K562 (cell line): ENCODE measurements at regions not wholly inside any gene's neighbourhood (a gene's known extent, or its start where the extent isn't known, plus 50 kb on each side); places are given as distances from the start of the nearest gene placed in this dataset.

ENCODE experiments used
- ATAC-seq: fragments of 200-7000 bp; cut with Tn5 transposase; 3 replicates; pipeline ENCODE4 v1.9.1; 2020; ENCODE audit warnings: moderate library complexity
- BruUV-seq: library from RNA; stranded (reverse); fragments of 400-500 nt; replicated peaks from 2 replicates; lab custom pipeline; 2021; lab: Mats Ljungman, UMichigan
- CTCF ChIA-PET: fragments of 300-600 bp; formaldehyde crosslinking; extraction: SDS; loops from one replicate; lab custom pipeline; 2021; ENCODE audit warnings: low intra/inter-chr PET ratio; lab: Yijun Ruan, JAX
- POLR2A ChIA-PET: fragments of 300-600, 350-650 bp; sonication (Branson Sonifier 250); formaldehyde crosslinking; extraction: SDS; loops from one replicate; lab custom pipeline; 2021; ENCODE audit warnings: antibody characterized with exemption, inconsistent platforms; lab: Yijun Ruan, JAX
- DNase-seq, 4 experiments: peaks; one replicate each; pipeline versions ENCODE4 v3.0.0 to v3.0.0-alpha.2; 2011 to 2018; ENCODE audit warnings: low spot score in 3 of 4, mixed read lengths in 3 of 4; ENCODE audit errors: extremely low read depth in 1 of 4
- FAIRE-seq: peaks from 2 replicates; lab custom pipeline; 2011; peaks lifted over from hg19 to GRCh38; lab: Jason Lieb, UNC
- H2AFZ ChIP-seq: 2 replicates; pipeline ENCODE4 v1.6.0; 2011; ENCODE audit warnings: low read depth, low read length, control low read depth, inconsistent platforms
- H3K27ac ChIP-seq: fragments of 200-600 bp; 3 replicates; pipeline ENCODE4 v1.8.0; 2011; ENCODE audit warnings: low read depth, mild to moderate bottlenecking, control low read depth, inconsistent platforms, low read length, moderate library complexity, mixed read lengths; ENCODE audit errors: extremely low read depth
- H3K27me3 ChIP-seq, 2 experiments: fragments of 300-600 bp in 1 of 2; 2 replicates in 1 of 2; 3 replicates in 1 of 2; pipeline versions ENCODE4 v1.6.0 to v1.8.0; 2011; ENCODE audit warnings: inconsistent platforms in 2 of 2, low read length in 2 of 2, mild to moderate bottlenecking in 1 of 2, mixed read lengths in 1 of 2, moderate library complexity in 1 of 2; ENCODE audit not compliant: control insufficient read depth in 2 of 2, insufficient read depth in 2 of 2
- H3K36me3 ChIP-seq: fragments of 300-600 bp; 3 replicates; pipeline ENCODE4 v1.8.0; 2011; ENCODE audit warnings: mild to moderate bottlenecking, low read length, inconsistent platforms; ENCODE audit not compliant: control insufficient read depth, insufficient read depth
- H3K4me1 ChIP-seq, 2 experiments: fragments of 200-600 bp in 1 of 2; replicated peaks in 1 of 2; 2 replicates in 1 of 2; 3 replicates in 1 of 2; pipeline versions ENCODE4 v1.5.1 to v1.8.0; 2011; ENCODE audit warnings: inconsistent platforms in 2 of 2, low read length in 2 of 2, mild to moderate bottlenecking in 1 of 2, mixed read lengths in 1 of 2, moderate library complexity in 1 of 2; ENCODE audit not compliant: control insufficient read depth in 2 of 2, insufficient read depth in 2 of 2
- H3K4me2 ChIP-seq: 2 replicates; pipeline ENCODE4 v1.6.1; 2011; ENCODE audit warnings: low read length, control low read depth, inconsistent platforms, mixed read lengths; ENCODE audit not compliant: insufficient read depth
- H3K4me3 ChIP-seq: fragments of 200-600 bp; sonication (generic), shearing (Covaris generic); 2 replicates; pipeline ENCODE4 v1.5.1; 2016; ENCODE audit warnings: control low read depth, inconsistent platforms
- H3K79me2 ChIP-seq: fragments of 200-600 bp; 3 replicates; pipeline ENCODE4 v1.8.0; 2011; ENCODE audit warnings: low read length, inconsistent platforms; ENCODE audit not compliant: control insufficient read depth, insufficient read depth
- H3K9ac ChIP-seq, 2 experiments: 2 replicates each; pipeline versions ENCODE4 v1.6.0 to v1.6.1; 2011; ENCODE audit warnings: low read depth in 2 of 2, low read length in 2 of 2, control low read depth in 1 of 2, inconsistent platforms in 1 of 2, mild to moderate bottlenecking in 1 of 2, mixed read lengths in 1 of 2; ENCODE audit not compliant: insufficient read depth in 1 of 2
- H3K9me1 ChIP-seq: one replicate; pipeline ENCODE4 v1.6.0; 2011; ENCODE audit warnings: inconsistent platforms, mild to moderate bottlenecking, low read length, moderate library complexity; ENCODE audit not compliant: control insufficient read depth, insufficient read depth
- H3K9me3 ChIP-seq: replicated peaks from 2 replicates; pipeline ENCODE4 v1.5.1; 2011; ENCODE audit warnings: low read depth, low read length, inconsistent platforms; ENCODE audit not compliant: control insufficient read depth, insufficient read depth
- H4K20me1 ChIP-seq: replicated peaks from 2 replicates; pipeline ENCODE4 v1.6.1; 2011; ENCODE audit warnings: low read length, inconsistent platforms, mixed read lengths; ENCODE audit not compliant: control insufficient read depth, insufficient read depth
- CREB5 ChIP-seq: fragments of 250-450 bp; sonication (Bioruptor Pico); IDR thresholded peaks from 2 replicates; pipeline ENCODE4 v1.5.0; 2020; ENCODE audit warnings: mild to moderate bottlenecking
- ESRRA ChIP-seq: fragments of 450-650 bp; IDR thresholded peaks from 2 replicates; pipeline ENCODE4 v1.6.1; 2014; ENCODE audit warnings: low read depth, mild to moderate bottlenecking, moderate library complexity, borderline replicate concordance
- KAT7 ChIP-seq: sonication (generic); formaldehyde crosslinking; IDR thresholded peaks from 2 replicates; pipeline ENCODE4 v1.8.0; 2022; ENCODE audit warnings: missing genetic modification reagents, mild to moderate bottlenecking, borderline replicate concordance
- KLF16 ChIP-seq: IDR thresholded peaks from 2 replicates; pipeline ENCODE4 v1.6.1; 2016; ENCODE audit warnings: antibody characterized with exemption
- MCM7 ChIP-seq, 2 experiments: fragments of 450-650 bp; IDR thresholded peaks; 2 replicates each; pipeline ENCODE4 v1.6.1; 2016 to 2018
- MYBL2 ChIP-seq, 2 experiments: fragments of 450-650 bp in 1 of 2; sonication (generic) in 1 of 2; formaldehyde crosslinking in 1 of 2; IDR thresholded peaks; 2 replicates each; pipeline versions ENCODE4 v1.6.1 to v1.8.1; 2017 to 2022; ENCODE audit warnings: borderline replicate concordance in 1 of 2, inconsistent platforms in 1 of 2, low read depth in 1 of 2, mild to moderate bottlenecking in 1 of 2, missing genetic modification reagents in 1 of 2, moderate library complexity in 1 of 2
- NELFE ChIP-seq: IDR thresholded peaks from 2 replicates; pipeline ENCODE4 v1.6.1; 2011; ENCODE audit warnings: mild to moderate bottlenecking; ENCODE audit not compliant: insufficient read depth, insufficient read length
- POLR2A ChIP-seq: fragments of 450-650 bp; conservative IDR thresholded peaks from 2 replicates; pipeline ENCODE4 v1.6.1; 2016
- POLR2AphosphoS2 ChIP-seq: IDR thresholded peaks from 2 replicates; pipeline ENCODE4 v1.6.1; 2012; ENCODE audit warnings: low read length, improper control_type of control experiment
- PTBP1 ChIP-seq: fragments of 200-400 bp; formaldehyde crosslinking; IDR thresholded peaks from 2 replicates; pipeline ENCODE4 v1.6.1; 2017; ENCODE audit warnings: low read depth, low read length
- RBFOX2 ChIP-seq: fragments of 200-400 bp; formaldehyde crosslinking; IDR thresholded peaks from 2 replicates; pipeline ENCODE4 v1.6.1; 2017; ENCODE audit warnings: low read depth, mild to moderate bottlenecking, low read length, moderate library complexity
- TEAD4 ChIP-seq, 2 experiments: sonication (generic) in 1 of 2; formaldehyde crosslinking in 1 of 2; IDR thresholded peaks; 2 replicates each; pipeline versions ENCODE4 v1.6.1 to v1.8.0; 2012 to 2022; ENCODE audit warnings: borderline replicate concordance in 1 of 2, inconsistent platforms in 1 of 2, low read length in 1 of 2, mild to moderate bottlenecking in 1 of 2, missing genetic modification reagents in 1 of 2
- ZBTB11 ChIP-seq, 3 experiments: fragments of 200-800 bp in 1 of 3; fragments of 250-450 bp in 1 of 3; fragments of 450-650 bp in 1 of 3; sonication (Bioruptor Pico) in 1 of 3; sonication (Bioruptor generic) in 1 of 3; formaldehyde crosslinking in 1 of 3; IDR thresholded peaks; 2 replicates each; pipeline versions ENCODE4 v1.6.1 to v1.8.0; 2016 to 2022; ENCODE audit warnings: mild to moderate bottlenecking in 2 of 3, missing genetic modification characterization in 2 of 3, missing compliant biosample characterization in 1 of 3, moderate library complexity in 1 of 3
- ZBTB7A ChIP-seq: IDR thresholded peaks from 2 replicates; pipeline ENCODE4 v1.6.1; 2011; ENCODE audit warnings: low read depth, mild to moderate bottlenecking, low read length, moderate library complexity, borderline replicate concordance; ENCODE audit not compliant: control insufficient read depth
- ZNF224 ChIP-seq: sonication (generic); formaldehyde crosslinking; IDR thresholded peaks from 2 replicates; pipeline ENCODE4 v1.8.0; 2022; ENCODE audit warnings: mild to moderate bottlenecking, missing genetic modification reagents
- ZNF23 ChIP-seq: fragments of 250-450 bp; sonication (Bioruptor Pico); IDR thresholded peaks from 2 replicates; pipeline ENCODE4 v1.4.0; 2020; ENCODE audit warnings: mild to moderate bottlenecking
- WGBS: fragments of 100-300 bp; shearing (Covaris generic); methylation state at CpG from one replicate; pipeline ENCODE4 v1.1.6; 2016; ENCODE audit warnings: low coverage, mixed read lengths; ENCODE audit not compliant: insufficient coverage; ENCODE audit errors: missing lambda C conversion rate; 5-methylcytosine and 5-hydroxymethylcytosine counted together
- in situ Hi-C: fragments of 300-500 bp; cut with MboI; formaldehyde crosslinking; loops from 4 replicates; pipeline ENCODE4 v1.15.0; 2018; ENCODE audit warnings: inconsistent platforms, mixed read lengths
- intact Hi-C: fragments of 100-400 bp; cut with micrococcal nuclease; formaldehyde crosslinking; loops from 2 replicates; pipeline ENCODE4 v1.14.2; 2022
- TF ChIP-seq, protein P1 (sequence below), 2 experiments: fragments of 450-650 bp in 1 of 2; sonication (generic) in 1 of 2; formaldehyde crosslinking in 1 of 2; IDR thresholded peaks in 1 of 2; conservative IDR thresholded peaks in 1 of 2; 2 replicates each; pipeline versions ENCODE4 v1.6.1 to v1.8.1; 2016 to 2023; ENCODE audit warnings: mild to moderate bottlenecking in 2 of 2, moderate library complexity in 2 of 2, inconsistent platforms in 1 of 2, missing genetic modification reagents in 1 of 2

DNA sequence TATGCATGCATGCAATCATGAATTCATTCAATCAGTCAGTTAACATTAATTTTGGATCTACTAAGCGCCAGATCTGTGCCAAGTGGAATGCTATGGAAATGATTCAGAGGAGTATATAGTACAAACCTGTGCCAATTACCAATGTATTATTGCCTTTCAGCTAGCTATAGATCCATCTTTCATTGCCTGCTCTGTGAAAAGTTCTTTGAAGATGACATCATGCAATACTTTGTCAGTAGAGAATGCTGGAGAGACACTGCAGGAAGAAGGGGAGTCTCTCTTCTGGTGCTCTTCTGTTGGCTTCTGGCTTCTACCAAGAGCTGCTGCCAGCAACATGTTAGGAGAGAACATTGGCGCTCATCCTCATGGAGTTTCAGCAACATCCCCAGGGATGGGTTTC, 81.0 kb upstream of the LMCD1 start:
- in situ Hi-C loops (no loop called here), intact Hi-C loops (no loop called here)
- BruUV-seq: no TSS peak
- H3K4me3 ChIP-seq: no peak overlapping the region
- H3K79me2 ChIP-seq: no peaks in the 10 kb centered on the region
- H3K9me1 ChIP-seq: no peaks in the 10 kb centered on the region
- H3K27ac ChIP-seq: no peak overlapping the region
- no peak for TF ChIP-seq POLR2A
- TF ChIP-seq CREB5 (CRISPR knock-in tag): no peak
- TF ChIP-seq TEAD4 (IDR thresholded peaks at IDR 0.05; ENCODE audit: low read length): no peak
- no peak for TF ChIP-seq TEAD4 (CRISPR knock-in tag; IDR thresholded peaks at IDR 0.05; ENCODE audit: borderline replicate concordance)
- no peak for TF ChIP-seq MCM7 (IDR thresholded peaks at IDR 0.05)
- no peak for TF ChIP-seq ESRRA
- no peak for TF ChIP-seq KAT7 (CRISPR knock-in tag)
- no peak for TF ChIP-seq ZBTB11 (CRISPR knock-in tag; IDR thresholded peaks at IDR 0.05)
- no peak for TF ChIP-seq PTBP1
- TF ChIP-seq NELFE: no peak
- TF ChIP-seq, protein P1, sequence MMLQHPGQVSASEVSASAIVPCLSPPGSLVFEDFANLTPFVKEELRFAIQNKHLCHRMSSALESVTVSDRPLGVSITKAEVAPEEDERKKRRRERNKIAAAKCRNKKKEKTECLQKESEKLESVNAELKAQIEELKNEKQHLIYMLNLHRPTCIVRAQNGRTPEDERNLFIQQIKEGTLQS (IDR thresholded peaks at IDR 0.05): no peak
- TF ChIP-seq, protein P1 (CRISPR knock-in tag; conservative IDR thresholded peaks at IDR 0.05): no peak
- TF ChIP-seq MYBL2 (IDR thresholded peaks at IDR 0.05; ENCODE audit: low read depth): no peak
- no peak for TF ChIP-seq MYBL2 (CRISPR knock-in tag; IDR thresholded peaks at IDR 0.05; ENCODE audit: borderline replicate concordance)
- no peak for TF ChIP-seq ZBTB7A
- TF ChIP-seq RBFOX2: no peak
- no peak for TF ChIP-seq ZNF224 (CRISPR knock-in tag)
- no peak for TF ChIP-seq POLR2AphosphoS2
- TF ChIP-seq ZNF23 (CRISPR knock-in tag): no peak
- TF ChIP-seq KLF16: no peak
- ATAC-seq: no peak
- H3K27me3 ChIP-seq: no peaks in the 10 kb centered on the region
- no peak overlapping the region for H3K9ac ChIP-seq
- no peaks in the 10 kb centered on the region for H4K20me1 ChIP-seq
- H3K4me2 ChIP-seq: no peak overlapping the region
- no peak overlapping the region for H2AFZ ChIP-seq
- no peaks in the 10 kb centered on the region for H3K36me3 ChIP-seq
- WGBS: 0% methylated on average over 2 of the region's 2 CpGs
- no peak for FAIRE-seq
- H3K4me1 ChIP-seq: no peaks in the 10 kb centered on the region
- DNase-seq: no peak
- CTCF ChIA-PET: no interaction called here
- no peaks in the 10 kb centered on the region for H3K9me3 ChIP-seq
- POLR2A ChIA-PET: no interaction called here
